ENCODE measurements at regions not wholly inside any gene's neighbourhood (a gene's known extent, or its start where the extent isn't known, plus 50 kb on each side); places are given as distances from the start of the nearest gene placed in this dataset.

DNA sequence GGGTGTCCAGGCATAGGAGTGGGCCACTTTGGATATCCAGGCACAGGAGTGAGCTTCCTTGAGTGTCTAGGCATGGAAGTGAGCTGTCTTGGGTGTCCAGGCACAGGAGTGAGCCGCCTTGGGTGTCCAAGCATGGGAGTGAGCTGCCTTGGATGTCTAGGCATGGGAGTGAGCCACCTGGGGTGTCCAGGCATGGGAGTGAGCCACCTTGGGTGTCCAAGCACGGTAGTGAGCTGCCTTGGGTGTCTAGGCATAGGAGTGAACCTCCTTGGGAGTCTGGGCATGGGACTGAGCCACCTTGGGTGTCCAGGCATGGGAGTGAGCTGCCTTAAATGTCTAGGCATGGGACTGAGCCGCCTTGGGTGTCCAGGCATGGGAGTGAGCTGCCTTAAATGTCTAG is 146.3 kb downstream of the C1orf94 start:
- ChIA-PET RAD21 (ENCODE audit: low non-redundant PET in 1 of 2, low total read pairs in 2 of 2, uncharacterized antibody in 2 of 2, unreplicated experiment in 2 of 2) (no interaction called here), POLR2A (no interaction called here), CTCF (no interaction called here)
- no peak overlapping the region for H3K4me2 ChIP-seq (ENCODE audit: low read length)
- H3K9me2 ChIP-seq (ENCODE audit: insufficient read depth): no peaks in the 10 kb centered on the region
- no peak overlapping the region for H3K9ac ChIP-seq (ENCODE audit: low read length)
- H3K36me3 ChIP-seq (ENCODE audit: control insufficient read depth in 1 of 2, insufficient read depth in 2 of 2, low read length in 2 of 2): no peaks in the 10 kb centered on the region
- ATAC-seq (no peak), DNase-seq (ENCODE audit: low read depth, low spot score) (no peak)
- no peaks in the 10 kb centered on the region for H3K4me1 ChIP-seq (ENCODE audit: control insufficient read depth in 1 of 2, insufficient read depth in 2 of 2, low read length in 2 of 2)
- H3K27me3 ChIP-seq (ENCODE audit: insufficient read depth, low read length): no peaks in the 10 kb centered on the region; the same call in 1 of the 2 replicates
- no peaks in the 10 kb centered on the region for H3K9me3 ChIP-seq (ENCODE audit: control insufficient read depth in 1 of 2, insufficient read depth in 1 of 2, low read depth in 1 of 2, low read length in 2 of 2)
- no peak overlapping the region for H3K27ac ChIP-seq (ENCODE audit: low read depth, low read length)
- H2AFZ ChIP-seq (ENCODE audit: low read depth, low read length, poor library complexity, severe bottlenecking): no peak overlapping the region
- TF ChIP-seq RAD21 (IDR thresholded peaks at IDR 0.05; ENCODE audit: low read depth) (no peak), SIN3A (IDR thresholded peaks at IDR 0.05; ENCODE audit: low read depth) (no peak), FOSL1 (IDR thresholded peaks at IDR 0.05; ENCODE audit: low read depth) (no peak), EZH2phosphoT487 (IDR thresholded peaks at IDR 0.05; ENCODE audit: borderline replicate concordance) (no peak)
- TF ChIP-seq, protein P1, sequence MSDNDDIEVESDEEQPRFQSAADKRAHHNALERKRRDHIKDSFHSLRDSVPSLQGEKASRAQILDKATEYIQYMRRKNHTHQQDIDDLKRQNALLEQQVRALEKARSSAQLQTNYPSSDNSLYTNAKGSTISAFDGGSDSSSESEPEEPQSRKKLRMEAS (IDR thresholded peaks at IDR 0.05): no peak
- TF ChIP-seq, protein P2, sequence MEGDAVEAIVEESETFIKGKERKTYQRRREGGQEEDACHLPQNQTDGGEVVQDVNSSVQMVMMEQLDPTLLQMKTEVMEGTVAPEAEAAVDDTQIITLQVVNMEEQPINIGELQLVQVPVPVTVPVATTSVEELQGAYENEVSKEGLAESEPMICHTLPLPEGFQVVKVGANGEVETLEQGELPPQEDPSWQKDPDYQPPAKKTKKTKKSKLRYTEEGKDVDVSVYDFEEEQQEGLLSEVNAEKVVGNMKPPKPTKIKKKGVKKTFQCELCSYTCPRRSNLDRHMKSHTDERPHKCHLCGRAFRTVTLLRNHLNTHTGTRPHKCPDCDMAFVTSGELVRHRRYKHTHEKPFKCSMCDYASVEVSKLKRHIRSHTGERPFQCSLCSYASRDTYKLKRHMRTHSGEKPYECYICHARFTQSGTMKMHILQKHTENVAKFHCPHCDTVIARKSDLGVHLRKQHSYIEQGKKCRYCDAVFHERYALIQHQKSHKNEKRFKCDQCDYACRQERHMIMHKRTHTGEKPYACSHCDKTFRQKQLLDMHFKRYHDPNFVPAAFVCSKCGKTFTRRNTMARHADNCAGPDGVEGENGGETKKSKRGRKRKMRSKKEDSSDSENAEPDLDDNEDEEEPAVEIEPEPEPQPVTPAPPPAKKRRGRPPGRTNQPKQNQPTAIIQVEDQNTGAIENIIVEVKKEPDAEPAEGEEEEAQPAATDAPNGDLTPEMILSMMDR (IDR thresholded peaks at IDR 0.05 in 2 of 3, conservative IDR thresholded peaks at IDR 0.05 in 1 of 3; ENCODE audit: borderline replicate concordance in 1 of 3, insufficient read depth in 1 of 3, low read depth in 2 of 3, low read length in 2 of 3): no peak
- H3K4me3 ChIP-seq (replicated peaks in 1 of 2; ENCODE audit: low read depth in 1 of 2, low read length in 2 of 2): no peak overlapping the region
- BruUV-seq (replicated peaks): no TSS peak
- H3K79me2 ChIP-seq (ENCODE audit: insufficient read depth, low read length): no peaks in the 10 kb centered on the region
- no peaks in the 10 kb centered on the region for H4K20me1 ChIP-seq (ENCODE audit: insufficient read depth)
- intact Hi-C loops (cut with micrococcal nuclease): no loop called here

DNA sequence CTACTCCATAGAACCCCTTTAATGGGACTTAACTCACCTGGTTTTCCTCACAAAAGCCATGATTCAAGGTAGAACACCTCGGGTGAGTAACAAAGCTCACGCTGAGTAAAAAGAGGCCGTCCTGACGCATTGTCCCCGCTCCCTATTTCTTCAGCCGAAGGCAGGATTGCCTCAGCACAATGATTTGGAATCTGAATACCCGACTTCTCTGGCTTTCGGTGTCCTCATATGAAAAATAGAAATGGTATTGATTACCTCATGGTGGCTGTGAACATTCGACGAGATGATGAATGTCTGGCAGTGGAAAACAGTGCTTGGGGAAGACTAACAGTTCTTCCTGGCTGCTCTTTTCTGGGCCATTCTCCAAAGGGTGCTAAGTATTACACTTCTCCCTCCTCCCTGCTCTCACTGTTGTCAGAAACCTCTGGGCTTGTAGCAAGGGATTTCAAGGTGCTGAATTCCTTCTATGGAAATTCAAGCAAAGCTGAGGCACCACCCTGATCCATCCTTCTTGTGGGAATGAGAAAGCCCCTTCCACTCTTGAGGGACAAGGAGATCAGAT is 148.3 kb downstream of the C1orf94 start:
- ATAC-seq (no peak), DNase-seq (ENCODE audit: low read depth, low spot score) (no peak)
- RAD21 ChIA-PET (ENCODE audit: low non-redundant PET in 1 of 2, low total read pairs in 2 of 2, uncharacterized antibody in 2 of 2, unreplicated experiment in 2 of 2): no interaction called here
- POLR2A ChIA-PET: no interaction called here
- H3K27me3 ChIP-seq (ENCODE audit: insufficient read depth, low read length): no peaks in the 10 kb centered on the region; the same call in 1 of the 2 replicates
- H2AFZ ChIP-seq (ENCODE audit: low read depth, low read length, poor library complexity, severe bottlenecking): no peak overlapping the region
- no peaks in the 10 kb centered on the region for H3K9me2 ChIP-seq (ENCODE audit: insufficient read depth)
- H3K9ac ChIP-seq (ENCODE audit: low read length): no peak overlapping the region
- CTCF ChIA-PET: no interaction called here
- no peak overlapping the region for H3K4me2 ChIP-seq (ENCODE audit: low read length)
- H3K4me1 ChIP-seq (ENCODE audit: control insufficient read depth in 1 of 2, insufficient read depth in 2 of 2, low read length in 2 of 2): no peaks in the 10 kb centered on the region
- no peak overlapping the region for H3K4me3 ChIP-seq (replicated peaks in 1 of 2; ENCODE audit: low read depth in 1 of 2, low read length in 2 of 2)
- intact Hi-C loops (cut with micrococcal nuclease): no loop called here
- no peaks in the 10 kb centered on the region for H3K36me3 ChIP-seq (ENCODE audit: control insufficient read depth in 1 of 2, insufficient read depth in 2 of 2, low read length in 2 of 2)
- no peak for TF ChIP-seq POLR2A (IDR thresholded peaks at IDR 0.05; ENCODE audit: borderline replicate concordance, extremely low read depth, insufficient read depth, insufficient read length)
- TF ChIP-seq, protein P2 (IDR thresholded peaks at IDR 0.05 in 2 of 3, conservative IDR thresholded peaks at IDR 0.05 in 1 of 3; ENCODE audit: borderline replicate concordance in 1 of 3, insufficient read depth in 1 of 3, low read depth in 2 of 3, low read length in 2 of 3): no peak
- no peak for TF ChIP-seq FOSL1 (IDR thresholded peaks at IDR 0.05; ENCODE audit: low read depth)
- TF ChIP-seq, protein P3, sequence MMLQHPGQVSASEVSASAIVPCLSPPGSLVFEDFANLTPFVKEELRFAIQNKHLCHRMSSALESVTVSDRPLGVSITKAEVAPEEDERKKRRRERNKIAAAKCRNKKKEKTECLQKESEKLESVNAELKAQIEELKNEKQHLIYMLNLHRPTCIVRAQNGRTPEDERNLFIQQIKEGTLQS (IDR thresholded peaks at IDR 0.05): no peak
- no peaks in the 10 kb centered on the region for H4K20me1 ChIP-seq (ENCODE audit: insufficient read depth)
- H3K27ac ChIP-seq (ENCODE audit: low read depth, low read length): no peak overlapping the region
- H3K79me2 ChIP-seq (ENCODE audit: insufficient read depth, low read length): no peaks in the 10 kb centered on the region
- BruUV-seq (replicated peaks): no TSS peak
- H3K9me3 ChIP-seq (ENCODE audit: control insufficient read depth in 1 of 2, insufficient read depth in 1 of 2, low read depth in 1 of 2, low read length in 2 of 2): no peaks in the 10 kb centered on the region

Measured in HCT116 (cell line).